ENCODE measurements at regions not wholly inside any gene's neighbourhood (a gene's known extent, or its start where the extent isn't known, plus 50 kb on each side); places are given as distances from the start of the nearest gene placed in this dataset.

GRCh38 chr11:134533511-134533910 lies 121.5 kb upstream of the B3GAT1 start (continued):
- no peak for TF ChIP-seq SAP30 (IDR thresholded peaks at IDR 0.05; ENCODE audit: insufficient read depth, insufficient replicate concordance, low read length)
